ENCODE measurements at regions not wholly inside any gene's neighbourhood (a gene's known extent, or its start where the extent isn't known, plus 50 kb on each side); places are given as distances from the start of the nearest gene placed in this dataset.

DNA sequence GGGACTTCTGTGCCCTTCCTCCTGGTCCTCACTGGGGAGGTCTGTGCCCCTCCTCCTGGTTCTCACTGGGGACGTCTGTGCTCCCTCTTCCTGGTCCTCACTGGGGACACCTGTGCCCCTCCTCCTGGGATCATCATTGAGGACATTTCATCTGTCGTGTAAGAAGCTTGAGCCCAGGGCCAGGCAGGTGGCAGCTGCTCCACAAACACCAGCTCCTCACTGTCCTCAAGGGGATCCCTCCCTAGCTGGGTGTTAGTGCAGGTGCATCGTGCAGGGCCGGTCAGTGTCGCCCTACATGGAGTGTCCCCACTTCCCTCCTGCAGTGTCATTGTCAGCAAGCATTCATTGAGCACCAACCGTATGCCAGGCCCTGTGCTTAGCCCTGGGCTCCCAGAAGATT is 312.7 kb downstream of the PTPRU start:
- DNase-seq, result no peak

- no peak for DNase-seq
Measured at GRCh38 chr1:29548091-29548490, 311.8 kb downstream of the PTPRU start.

- DNase-seq, result no peak
Measured at GRCh38 chr1:29547300-29547699, 311.0 kb downstream of the PTPRU start.

DNA sequence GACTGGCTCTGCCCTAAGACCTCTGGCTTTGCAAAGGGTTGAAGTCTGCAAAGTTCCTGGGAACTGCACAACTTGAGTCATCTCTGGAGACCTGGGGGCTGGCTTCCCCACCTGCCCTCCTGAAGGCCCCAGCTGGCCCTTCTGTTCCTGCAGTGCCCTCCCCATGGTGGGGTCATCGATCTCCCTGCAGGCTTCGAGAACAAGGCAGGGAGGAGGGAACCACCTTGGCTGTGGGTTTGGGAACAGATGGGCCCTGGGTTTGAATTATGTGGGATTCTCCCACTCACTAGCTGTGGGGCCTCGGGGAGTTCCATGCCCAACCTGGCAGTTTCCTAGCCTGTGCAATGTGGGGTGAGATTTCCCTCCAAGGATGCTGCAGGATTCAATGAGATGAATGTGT is 310.2 kb downstream of the PTPRU start:
- no peak for DNase-seq

GRCh38 chr1:29544406-29544805 is 308.1 kb downstream of the PTPRU start:
- no peak for DNase-seq

- DNase-seq, result no peak
Measured at GRCh38 chr1:29543586-29543985, 307.3 kb downstream of the PTPRU start.

DNA sequence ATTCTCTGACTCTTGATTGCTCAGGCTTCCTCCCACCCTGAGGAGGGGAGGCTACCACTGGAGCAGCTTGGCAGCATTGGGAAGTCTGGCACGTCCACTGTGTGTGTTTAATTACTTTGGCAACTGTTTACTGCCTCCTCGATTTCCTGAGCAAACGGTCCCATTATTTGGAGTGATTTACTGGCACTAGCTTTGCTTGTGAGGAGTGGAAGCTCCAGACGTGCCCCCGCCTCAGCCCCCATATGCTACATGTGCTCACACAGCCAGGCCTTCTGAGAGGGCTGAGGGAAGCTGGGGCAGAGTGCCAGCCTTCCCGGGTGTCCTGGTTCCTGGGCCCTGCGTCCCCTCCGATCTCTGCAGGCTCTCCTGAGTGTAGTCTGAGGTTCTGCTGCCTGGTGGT is 306.2 kb downstream of the PTPRU start:
- peak; percentile 73 for DNase-seq

GRCh38 chr1:29541631-29542030 is 305.3 kb downstream of the PTPRU start:
- DNase-seq, result no peak

DNA sequence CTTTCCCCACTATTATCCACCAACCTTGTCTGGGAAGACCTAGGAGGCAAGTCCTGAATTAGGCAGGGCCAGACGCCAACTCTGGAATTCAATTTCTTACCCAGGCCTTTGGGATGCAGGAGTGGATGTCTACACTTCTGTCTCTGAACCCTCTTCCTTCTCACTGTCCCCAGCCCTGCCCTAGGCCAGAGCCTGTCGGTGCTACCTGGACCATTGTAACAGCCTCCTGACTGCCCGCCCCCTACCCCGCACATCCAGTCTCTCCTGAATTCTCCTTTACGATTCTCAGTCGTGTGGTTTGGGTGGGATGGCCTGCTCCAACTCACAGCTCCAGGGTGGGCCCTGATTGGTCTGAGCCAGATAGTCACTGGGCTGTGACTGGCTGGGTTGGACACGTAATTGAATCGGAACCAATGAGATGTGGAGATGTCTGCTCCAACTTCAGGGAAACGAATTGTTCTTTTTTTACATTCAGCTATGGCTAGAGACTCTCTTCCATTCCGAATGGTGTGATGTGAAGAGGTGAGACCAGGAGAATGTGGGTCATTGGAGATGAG is 304.6 kb downstream of the PTPRU start:
- no peak for DNase-seq

GRCh38 chr1:29539971-29540370 is 303.6 kb downstream of the PTPRU start:
- DNase-seq, result no peak

GRCh38 chr1:29538586-29538985 is 302.3 kb downstream of the PTPRU start:
- no peak for DNase-seq

DNA sequence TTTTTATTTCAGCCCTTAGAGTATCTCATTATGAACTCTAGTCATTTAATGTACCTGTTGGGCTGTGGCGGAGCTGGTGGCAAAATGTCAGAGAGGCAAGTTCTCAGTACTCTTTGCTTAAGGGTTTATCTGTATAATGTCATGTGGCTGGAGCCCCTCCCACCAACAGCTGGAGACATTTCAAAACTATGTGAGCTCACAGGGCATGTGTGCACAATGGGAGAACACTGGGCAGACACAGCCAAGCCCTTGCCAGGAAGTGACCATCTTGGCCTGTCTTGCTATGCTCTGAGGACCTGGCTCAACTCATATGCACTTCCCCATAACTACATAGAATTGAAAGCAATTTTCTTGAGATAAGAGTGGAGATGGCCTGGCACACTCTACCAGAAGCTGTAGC is 296.4 kb downstream of the PTPRU start:
- DNase-seq, result no peak

- no peak for DNase-seq
Measured at GRCh38 chr1:29532285-29532684, 296.0 kb downstream of the PTPRU start.

GRCh38 chr1:29531596-29531995 is 295.3 kb downstream of the PTPRU start:
- no peak for DNase-seq

- no peak for DNase-seq
Measured at GRCh38 chr1:29529677-29530278, 293.5 kb downstream of the PTPRU start.

- no peak for DNase-seq
Measured at GRCh38 chr1:29527314-29528004, 291.1 kb downstream of the PTPRU start.

GRCh38 chr1:29525941-29526340 is 289.6 kb downstream of the PTPRU start:
- DNase-seq, result no peak

- DNase-seq, result no peak
Measured at GRCh38 chr1:29524285-29525065, 288.2 kb downstream of the PTPRU start.

DNA sequence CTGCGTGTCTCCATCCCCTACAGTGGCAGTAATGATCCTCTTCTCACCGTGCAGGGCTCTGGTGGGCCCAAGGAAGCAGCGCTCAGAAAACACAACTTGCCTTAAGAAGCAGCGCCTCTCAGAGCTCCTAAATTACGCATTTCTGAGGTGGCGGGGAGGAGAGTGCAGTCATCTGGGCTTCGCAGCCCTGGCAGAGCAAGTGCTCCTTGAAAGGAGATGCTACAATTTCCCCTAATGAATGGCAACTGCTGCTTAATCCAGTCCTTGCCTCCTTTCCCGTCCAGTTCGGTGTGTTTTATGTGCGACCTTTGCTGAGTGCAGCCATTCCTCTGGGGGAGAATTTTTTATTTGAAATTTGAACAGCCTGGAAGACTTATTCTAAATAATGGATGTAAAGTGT is 287.3 kb downstream of the PTPRU start:
- no peak for DNase-seq

DNA sequence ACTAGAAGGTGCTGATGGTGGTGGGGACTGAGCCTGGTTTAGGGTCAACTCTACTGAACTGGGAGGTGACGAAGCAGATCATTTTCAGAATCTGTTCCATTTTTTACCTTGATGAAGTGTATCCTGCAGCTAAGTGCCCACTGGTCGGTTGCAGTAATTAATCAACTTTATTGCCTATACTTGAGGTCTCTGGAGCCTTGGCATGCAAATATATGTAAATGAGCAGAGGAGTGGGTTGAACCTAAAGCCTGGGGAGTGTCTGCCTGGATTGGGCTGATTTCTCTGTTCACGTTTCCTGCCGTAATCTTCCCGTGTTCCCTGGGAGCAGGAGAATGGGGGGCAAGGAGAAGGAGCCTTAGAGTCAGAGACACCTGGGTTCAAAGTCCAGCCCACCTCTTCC is 286.8 kb downstream of the PTPRU start:
- no peak for DNase-seq

GRCh38 chr1:29521811-29522580 is 285.7 kb downstream of the PTPRU start:
- no peak for DNase-seq

DNA sequence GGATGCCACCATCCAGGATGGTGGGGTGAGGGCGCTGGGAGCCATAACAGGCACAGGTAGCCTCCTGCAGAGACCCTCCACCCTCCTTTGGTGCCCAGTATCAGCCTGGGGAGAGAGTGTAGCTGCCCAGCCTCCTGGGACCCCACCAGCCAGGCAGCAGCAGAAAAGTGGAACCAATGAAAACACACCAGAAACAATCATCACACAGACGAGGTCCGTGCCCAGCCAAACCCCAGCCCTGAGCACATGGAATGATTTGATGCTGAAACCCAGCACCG is 285.1 kb downstream of the PTPRU start:
- DNase-seq, result no peak

Data from NCI-H446 treated with DMSO at 0.1 percent for 48 hours (cell line).